ENCODE measurements at regions not wholly inside any gene's neighbourhood (a gene's known extent, or its start where the extent isn't known, plus 50 kb on each side); places are given as distances from the start of the nearest gene placed in this dataset.

- no peak overlapping the region for H2BK5ac ChIP-seq (ENCODE audit: insufficient read length, low read length)
- no peaks in the 10 kb centered on the region for H3K9me3 ChIP-seq (ENCODE audit: control insufficient read depth, low read depth, low read length)
- H3K27ac Mint-ChIP-seq, result no peak overlapping the region
- H3K27me3 ChIP-seq (ENCODE audit: insufficient read depth, low read length), result no peaks in the 10 kb centered on the region
- H3K27ac ChIP-seq (ENCODE audit: insufficient read length, low read depth, low read length), result no peak overlapping the region
- H4K91ac ChIP-seq (ENCODE audit: insufficient read length, low read depth, low read length), result no peak overlapping the region
- no peak overlapping the region for H3K9ac ChIP-seq (ENCODE audit: extremely low read depth, insufficient read length, low read length)
- H3K9me3 Mint-ChIP-seq, result no peaks in the 10 kb centered on the region; a peak in 1 of 5 replicates
- H4K8ac ChIP-seq (replicated peaks; ENCODE audit: insufficient read length, low read depth, low read length), result no peak overlapping the region
- H3K56ac ChIP-seq (ENCODE audit: insufficient read length, low read depth, low read length), result no peak overlapping the region
- H3K36me3 Mint-ChIP-seq (ENCODE audit: insufficient read depth in 1 of 3, low read depth in 3 of 3), result no peaks in the 10 kb centered on the region
- no peaks in the 10 kb centered on the region for H4K20me1 ChIP-seq (ENCODE audit: control insufficient read depth, insufficient read depth, insufficient read length)
- no peak overlapping the region for H2BK20ac ChIP-seq (ENCODE audit: low read depth, low read length, poor library complexity, severe bottlenecking)
- H3K4me1 ChIP-seq (ENCODE audit: insufficient read depth, low read length), result no peaks in the 10 kb centered on the region
- H4K5ac ChIP-seq (ENCODE audit: insufficient read length, low read depth, low read length), result no peak overlapping the region
- no peaks in the 10 kb centered on the region for H3K79me2 ChIP-seq (ENCODE audit: insufficient read depth, low read length)
- no peaks in the 10 kb centered on the region for H3K79me1 ChIP-seq (ENCODE audit: insufficient read depth, low read depth, low read length, poor library complexity, severe bottlenecking)
- DNase-seq, result no peak
- H2AK5ac ChIP-seq (ENCODE audit: insufficient read length, low read length), result no peak overlapping the region
- no peaks in the 10 kb centered on the region for H3K4me1 Mint-ChIP-seq
- no peak overlapping the region for H2BK15ac ChIP-seq (ENCODE audit: low read depth, low read length)
- no peaks in the 10 kb centered on the region for H3K27me3 Mint-ChIP-seq (ENCODE audit: low read depth)
- no peaks in the 10 kb centered on the region for H3K23me2 ChIP-seq (ENCODE audit: insufficient read length, low read depth, low read length, poor library complexity, severe bottlenecking)
- no peak overlapping the region for H3K14ac ChIP-seq (ENCODE audit: insufficient read depth, low read length)
- no peak overlapping the region for H3K4me3 Mint-ChIP-seq
- no peak overlapping the region for H3T11ph ChIP-seq (ENCODE audit: low read length)
- no peak overlapping the region for H2BK120ac ChIP-seq (ENCODE audit: low read depth, low read length, poor library complexity, severe bottlenecking)
- H3K4me2 ChIP-seq (ENCODE audit: insufficient read depth, insufficient read length, low read length), result no peak overlapping the region
- TF ChIP-seq CTCF (conservative IDR thresholded peaks at IDR 0.05), result no peak
- H2AFZ ChIP-seq (ENCODE audit: low read length), result no peak overlapping the region
- H3K4ac ChIP-seq (ENCODE audit: low read depth, low read length), result no peak overlapping the region
- no peak overlapping the region for H3K18ac ChIP-seq (ENCODE audit: insufficient read length, low read depth, low read length)
- no peak overlapping the region for H2BK12ac ChIP-seq (ENCODE audit: insufficient read length, low read depth, low read length)
- no peak overlapping the region for H3K23ac ChIP-seq (ENCODE audit: insufficient read length, low read depth, low read length)
Observed at GRCh38 chr12:71297930-71298329, 140.1 kb upstream of the TSPAN8 start.
